GM18870 (cell line): ENCODE measurements at regions not wholly inside any gene's neighbourhood (a gene's known extent, or its start where the extent isn't known, plus 50 kb on each side); places are given as distances from the start of the nearest gene placed in this dataset.

Experiments used
- ATAC-seq: cut with Tn5 transposase; IDR thresholded peaks from one replicate; pipeline ENCODE4 v1.9.1; 2021; ENCODE audit warnings: moderate library complexity; ENCODE audit not compliant: unreplicated experiment

- ATAC-seq, result no peak
These were observed 272.4 kb upstream of the MYO3A start for GRCh38 chr10:25661632-25662031.

- no peak for ATAC-seq
These were observed 267.8 kb upstream of the MYO3A start for GRCh38 chr10:25666276-25666675.

GRCh38 chr10:25675204-25675603 is 258.8 kb upstream of the MYO3A start:
- no peak for ATAC-seq

GRCh38 chr10:25675615-25676014 is 258.4 kb upstream of the MYO3A start:
- no peak for ATAC-seq

- ATAC-seq, result no peak
These were observed 255.8 kb upstream of the MYO3A start for GRCh38 chr10:25678220-25678619.

- ATAC-seq, result no peak
These were observed 255.4 kb upstream of the MYO3A start for GRCh38 chr10:25678666-25679065.

- no peak for ATAC-seq
These were observed 251.7 kb upstream of the MYO3A start for GRCh38 chr10:25682203-25682851.

- no peak for ATAC-seq
These were observed 250.7 kb upstream of the MYO3A start for GRCh38 chr10:25683344-25683743.

GRCh38 chr10:25687521-25687920 is 246.5 kb upstream of the MYO3A start:
- ATAC-seq, result no peak

GRCh38 chr10:25689346-25690100 is 244.5 kb upstream of the MYO3A start:
- no peak for ATAC-seq

- ATAC-seq, result no peak
These were observed 241.3 kb upstream of the MYO3A start for GRCh38 chr10:25692761-25693160.

- no peak for ATAC-seq
These were observed 239.7 kb upstream of the MYO3A start for GRCh38 chr10:25694206-25694933.

GRCh38 chr10:25694971-25695370 is 239.1 kb upstream of the MYO3A start:
- no peak for ATAC-seq

GRCh38 chr10:25695586-25695985 is 238.4 kb upstream of the MYO3A start:
- ATAC-seq, result no peak

- ATAC-seq, result no peak
These were observed 237.9 kb upstream of the MYO3A start for GRCh38 chr10:25696013-25696708.

GRCh38 chr10:25697412-25697811 is 236.6 kb upstream of the MYO3A start:
- ATAC-seq, result no peak

- no peak for ATAC-seq
These were observed 235.4 kb upstream of the MYO3A start for GRCh38 chr10:25698638-25699037.

- ATAC-seq, result no peak
These were observed 234.4 kb upstream of the MYO3A start for GRCh38 chr10:25699631-25700030.

- no peak for ATAC-seq
These were observed 232.4 kb upstream of the MYO3A start for GRCh38 chr10:25701652-25702051.

GRCh38 chr10:25704622-25705021 is 229.4 kb upstream of the MYO3A start:
- ATAC-seq, result no peak

- ATAC-seq, result no peak
These were observed 226.5 kb upstream of the MYO3A start for GRCh38 chr10:25707572-25707971.
